GM21737 (cell line): ENCODE measurements at regions not wholly inside any gene's neighbourhood (a gene's known extent, or its start where the extent isn't known, plus 50 kb on each side); places are given as distances from the start of the nearest gene placed in this dataset.
"Not testable (repeated sequence)": the region's sequence is repeated elsewhere in the genome, so short reads cannot be mapped to it uniquely, and the experiment has no call there.

ENCODE experiments used
- ATAC-seq: cut with Tn5 transposase; IDR thresholded peaks from one replicate; pipeline ENCODE4 v1.9.1; 2021; ENCODE audit warnings: mild to moderate bottlenecking, moderate library complexity; ENCODE audit not compliant: unreplicated experiment

DNA sequence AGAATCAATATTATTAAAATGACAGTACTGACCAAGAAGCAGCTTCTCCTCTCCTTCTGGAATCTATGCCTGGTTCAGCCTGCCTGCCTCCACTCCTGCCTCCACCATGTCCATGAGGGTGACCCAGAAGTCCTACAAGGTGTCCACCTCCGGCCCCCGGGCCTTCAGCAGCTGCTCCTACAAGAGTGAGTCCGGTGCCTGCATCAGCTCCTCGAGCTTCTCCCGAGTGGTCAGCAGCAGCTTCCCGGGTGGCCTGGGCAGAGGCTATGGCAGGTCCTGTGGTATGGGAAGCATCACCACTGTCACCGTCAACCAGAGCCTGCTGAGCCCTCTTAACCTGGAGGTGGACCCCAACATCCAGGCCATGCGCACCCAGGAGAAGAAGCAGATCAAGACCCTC lies 822.4 kb upstream of the NEGR1 start:
- ATAC-seq: no peak

DNA sequence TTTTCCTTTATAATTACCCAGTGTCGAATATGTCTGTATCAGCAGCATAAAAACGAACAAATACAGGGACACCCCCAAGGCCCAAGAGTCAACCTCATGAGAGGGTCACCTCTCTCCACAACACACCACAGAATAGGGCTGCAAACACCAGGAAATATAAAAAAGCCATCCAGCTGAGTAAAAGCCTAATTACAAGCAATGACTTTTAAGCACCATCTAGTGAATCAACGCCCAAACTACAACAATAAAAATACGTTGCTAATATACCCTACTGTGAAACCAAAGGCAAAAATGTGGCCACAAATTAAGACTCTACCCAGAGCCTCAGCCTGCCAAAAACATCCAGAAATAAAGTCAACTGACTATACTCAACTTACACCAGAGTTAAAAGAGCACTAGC lies 817.9 kb upstream of the NEGR1 start:
- no peak for ATAC-seq

DNA sequence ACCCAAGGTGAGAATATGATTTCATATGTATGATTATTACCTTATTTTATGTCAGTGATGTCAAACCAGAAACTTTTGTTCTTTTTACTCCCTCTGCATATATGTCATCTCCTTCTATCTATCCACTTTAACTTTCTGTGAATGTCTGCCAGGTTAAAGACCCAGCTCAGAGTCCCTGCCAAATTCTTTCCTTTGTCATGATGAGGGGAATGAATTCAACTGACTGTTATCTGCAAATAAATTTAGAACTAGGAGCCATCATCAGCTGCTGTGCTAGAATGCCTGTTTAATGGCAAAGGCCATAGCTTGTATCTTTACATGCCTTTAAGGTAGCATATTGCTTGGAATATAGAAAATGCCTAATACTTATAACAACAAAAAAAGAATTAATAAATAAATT lies 815.6 kb upstream of the NEGR1 start:
- no peak for ATAC-seq

- ATAC-seq: no peak
Observed at GRCh38 chr1:73096841-73097240, 814.5 kb upstream of the NEGR1 start.

GRCh38 chr1:73092383-73092782 lies 810.0 kb upstream of the NEGR1 start:
- ATAC-seq: no peak

DNA sequence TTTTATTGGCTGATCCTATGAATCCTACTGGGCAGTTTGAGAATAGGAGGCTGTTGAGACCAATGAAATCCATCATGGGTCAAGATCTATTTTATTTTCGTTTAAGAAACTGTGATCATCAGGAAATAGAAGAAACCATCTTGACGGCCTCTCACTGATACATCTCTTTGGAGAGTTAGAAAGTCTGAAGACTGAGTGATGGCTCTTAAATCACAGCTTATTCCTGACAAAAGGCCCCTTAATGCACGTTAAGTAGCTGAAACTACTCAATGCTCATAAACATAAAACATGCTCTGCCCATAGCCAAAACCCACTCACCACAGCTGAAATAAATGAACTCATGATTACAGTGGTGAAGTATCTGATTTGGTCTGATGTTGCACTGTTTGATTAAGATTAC lies 784.5 kb upstream of the NEGR1 start:
- ATAC-seq: no peak

- ATAC-seq: no peak
Observed at GRCh38 chr1:73065339-73066041, 783.2 kb upstream of the NEGR1 start.

DNA sequence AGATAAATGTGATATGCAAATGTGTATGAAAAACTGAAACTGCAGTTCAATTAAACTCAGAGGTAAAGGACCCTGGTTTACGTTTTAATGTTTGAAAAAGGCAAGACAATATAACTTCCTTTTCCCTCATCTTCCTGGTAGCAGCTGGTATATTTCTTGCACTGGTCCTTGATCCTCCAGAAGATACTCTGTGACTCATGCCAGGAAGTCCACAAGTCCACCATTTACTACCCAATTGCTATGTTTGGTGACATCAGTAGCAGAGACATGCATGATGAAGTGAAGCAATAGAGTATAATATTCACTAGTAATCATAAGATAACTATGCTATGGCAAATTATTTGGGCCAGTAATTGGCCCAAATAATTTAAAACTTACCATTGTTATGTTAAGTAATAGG lies 774.5 kb upstream of the NEGR1 start:
- no peak for ATAC-seq

GRCh38 chr1:73044241-73045036 lies 762.1 kb upstream of the NEGR1 start:
- ATAC-seq: no peak

DNA sequence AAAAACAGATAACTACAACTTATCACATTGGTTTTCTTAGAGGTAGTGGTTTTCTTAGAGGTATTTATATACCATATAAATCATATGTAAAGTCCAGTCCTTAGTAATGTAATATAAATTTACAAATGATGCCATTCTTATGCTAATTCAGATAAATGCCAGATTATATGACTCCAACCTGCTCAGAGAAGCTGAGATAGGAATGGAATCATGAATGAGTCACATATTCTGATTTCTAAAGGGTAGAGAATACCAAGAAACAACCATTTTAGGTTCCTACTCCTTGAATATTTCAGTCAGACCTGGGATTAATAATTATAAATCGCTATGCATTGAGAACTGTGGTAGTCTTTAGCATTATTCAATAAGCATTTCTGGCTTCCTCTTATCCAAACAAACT lies 760.1 kb upstream of the NEGR1 start:
- ATAC-seq: no peak

GRCh38 chr1:73040811-73041210 lies 758.5 kb upstream of the NEGR1 start:
- ATAC-seq: no peak

DNA sequence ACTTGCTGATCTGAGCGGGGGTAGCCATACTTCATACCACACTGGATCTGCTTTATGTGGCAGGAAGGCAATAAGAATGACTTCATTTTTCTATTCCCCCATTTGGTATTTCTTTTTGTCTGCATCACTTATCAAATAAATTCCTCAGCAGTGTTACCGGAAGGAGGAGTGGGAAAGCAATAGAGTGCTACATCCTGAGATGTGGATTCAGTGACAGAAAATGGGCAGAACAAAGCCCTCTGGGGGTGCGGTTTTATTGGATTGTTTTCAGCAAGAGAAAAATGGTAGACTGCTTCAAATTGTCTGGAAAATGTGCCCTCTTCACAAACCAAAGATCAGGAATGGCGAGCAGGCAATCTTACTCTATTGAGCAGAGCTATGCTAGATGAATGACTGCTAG lies 751.9 kb upstream of the NEGR1 start:
- ATAC-seq: no peak

DNA sequence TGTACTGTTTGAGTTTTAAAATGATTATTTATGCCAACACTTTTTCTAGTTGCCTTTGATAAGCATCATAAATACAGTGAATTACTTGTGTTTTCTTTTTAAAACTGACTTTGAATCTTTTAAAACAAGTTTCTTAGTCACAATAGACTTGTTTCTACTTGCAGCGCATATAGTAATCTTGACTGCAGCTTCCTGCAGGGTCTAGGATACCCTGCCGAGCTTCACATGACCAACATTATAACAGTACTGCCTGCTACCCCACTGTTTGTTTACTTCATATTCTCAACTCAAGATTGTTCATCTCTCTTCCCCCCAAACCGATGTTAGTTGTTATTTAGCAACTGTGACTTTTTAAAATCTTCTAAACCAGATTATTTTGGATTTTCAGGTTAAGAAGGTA lies 751.3 kb upstream of the NEGR1 start:
- no peak for ATAC-seq

DNA sequence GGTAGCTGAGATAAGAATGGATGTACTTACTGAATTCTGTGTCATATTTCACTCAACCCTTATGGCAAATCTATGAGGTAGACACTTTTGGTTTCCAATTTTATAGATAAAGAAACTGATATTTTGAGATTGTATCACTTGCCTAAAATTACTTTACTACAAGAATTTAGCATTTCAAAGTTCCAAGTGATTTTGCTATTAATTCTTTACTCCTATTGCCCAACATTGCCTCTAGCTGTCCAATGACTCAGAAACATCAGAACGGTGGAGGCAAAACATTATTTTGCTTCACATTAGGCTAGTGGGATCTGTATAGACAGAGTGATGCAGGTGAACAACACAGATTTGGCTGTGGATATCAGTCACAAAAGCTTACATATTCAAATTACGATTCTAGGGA lies 747.2 kb upstream of the NEGR1 start:
- ATAC-seq: no peak

- no peak for ATAC-seq
Observed at GRCh38 chr1:73026114-73026513, 743.8 kb upstream of the NEGR1 start.

DNA sequence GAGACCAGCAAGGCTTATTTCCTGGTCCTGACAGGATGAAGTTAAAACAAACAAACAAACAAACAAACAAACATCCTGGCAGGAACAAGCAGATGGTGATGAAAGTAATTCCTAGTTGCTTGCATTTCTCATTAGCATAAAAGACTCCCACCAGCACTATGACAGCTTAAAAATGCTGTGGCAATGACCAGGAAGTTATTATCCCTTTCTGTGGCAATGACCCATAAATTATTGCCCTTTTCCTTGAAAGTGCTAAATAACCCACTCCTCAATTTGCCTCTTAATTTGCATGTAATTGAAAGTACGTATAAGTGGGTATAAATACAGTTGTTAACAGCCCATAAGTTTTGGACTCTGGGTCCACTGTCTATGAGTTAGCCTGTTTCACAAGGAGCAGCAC lies 727.6 kb upstream of the NEGR1 start:
- ATAC-seq: no peak

DNA sequence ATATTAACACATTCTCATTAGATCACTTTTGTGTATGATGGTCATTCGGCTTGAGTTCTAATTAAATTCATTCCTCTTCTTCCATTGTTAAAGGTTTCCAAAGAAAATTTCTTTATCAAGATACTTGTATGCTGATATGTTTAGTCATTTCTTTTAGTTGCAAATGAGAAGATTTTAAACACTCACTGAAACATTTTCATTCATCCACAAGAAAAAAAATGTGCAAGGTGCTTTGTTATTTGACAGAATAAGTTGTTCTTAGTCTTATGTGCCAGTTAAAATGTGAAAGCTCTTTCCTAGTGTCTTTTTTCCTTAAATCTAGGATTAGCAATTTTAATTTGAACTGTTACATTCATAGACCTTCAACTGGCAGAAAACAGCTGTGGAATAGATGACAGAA lies 727.0 kb upstream of the NEGR1 start:
- no peak for ATAC-seq

- no peak for ATAC-seq
Observed at GRCh38 chr1:72997624-72998023, 715.3 kb upstream of the NEGR1 start.

DNA sequence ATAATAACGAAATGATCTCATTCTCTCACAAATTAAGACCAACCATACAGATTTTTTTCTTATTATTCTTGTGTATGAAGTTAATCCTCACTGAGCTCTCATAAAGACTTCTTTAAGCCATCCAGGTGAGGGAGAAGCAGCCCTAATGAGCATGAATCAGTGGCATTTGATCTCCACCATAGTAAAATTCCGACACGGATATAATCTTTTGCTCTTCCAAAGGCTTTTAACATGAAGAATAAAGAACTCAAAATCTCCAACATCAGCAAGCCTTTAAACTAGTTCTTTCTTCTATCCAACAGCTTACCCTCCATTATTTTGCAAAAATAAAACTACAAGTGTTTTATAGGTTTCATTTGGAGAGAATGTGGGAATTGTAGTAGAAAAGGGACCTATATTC lies 714.7 kb upstream of the NEGR1 start:
- no peak for ATAC-seq

GRCh38 chr1:72987871-72988270 lies 705.5 kb upstream of the NEGR1 start:
- not testable (repeated sequence) for ATAC-seq

DNA sequence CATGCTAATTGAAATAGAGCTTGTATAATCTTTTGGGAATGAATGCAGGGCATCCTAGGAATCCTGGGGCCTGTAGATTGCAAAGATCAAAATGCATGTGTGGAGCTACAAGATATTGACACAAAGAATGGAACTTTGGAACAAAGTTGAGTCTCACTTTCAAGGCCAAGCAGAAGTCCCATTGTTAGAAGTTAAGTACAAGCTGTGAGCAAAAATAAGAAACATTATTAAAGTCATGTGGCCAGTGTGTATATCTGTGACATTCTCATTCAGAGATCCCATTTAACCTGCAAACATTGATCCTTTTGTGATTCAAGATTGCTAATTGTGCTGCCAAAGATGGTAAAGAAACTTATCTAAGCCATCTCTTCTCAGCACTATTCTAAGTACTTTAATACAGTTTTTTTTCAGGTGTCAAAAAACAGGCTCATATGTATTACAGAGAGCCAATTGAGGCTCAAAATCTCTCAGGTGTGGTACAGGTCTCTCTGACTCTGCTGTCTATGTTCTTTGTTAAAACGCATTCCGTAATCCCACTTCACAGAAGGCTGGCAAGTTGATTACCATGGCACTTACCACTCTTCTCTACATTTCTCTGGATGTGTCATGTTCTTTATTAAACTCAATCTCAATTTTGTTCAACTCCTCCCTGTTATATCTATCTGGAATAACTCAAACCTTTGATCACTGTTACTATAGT lies 704.4 kb upstream of the NEGR1 start:
- ATAC-seq: no peak

DNA sequence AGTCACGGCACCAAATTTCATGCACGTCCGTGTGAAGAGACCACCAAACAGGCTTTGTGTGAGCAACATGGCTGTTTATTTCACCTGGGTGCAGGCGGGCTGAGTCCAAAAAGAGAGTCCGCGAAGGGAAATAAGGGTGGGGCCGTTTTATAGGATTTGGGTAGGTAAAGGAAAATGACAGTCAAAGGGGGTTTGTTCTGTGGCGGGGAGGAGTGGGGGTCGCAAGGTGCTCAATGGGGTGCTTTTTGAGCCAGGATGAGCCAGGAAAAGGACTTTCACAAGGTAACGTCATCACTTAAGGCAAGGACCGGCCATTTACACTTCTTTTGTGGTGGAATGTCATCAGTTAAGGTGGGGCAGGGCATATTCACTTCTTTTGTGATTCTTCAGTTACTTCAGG lies 702.7 kb upstream of the NEGR1 start:
- ATAC-seq: not testable (repeated sequence)
